ENCODE measurements at regions not wholly inside any gene's neighbourhood (a gene's known extent, or its start where the extent isn't known, plus 50 kb on each side); places are given as distances from the start of the nearest gene placed in this dataset.

DNA sequence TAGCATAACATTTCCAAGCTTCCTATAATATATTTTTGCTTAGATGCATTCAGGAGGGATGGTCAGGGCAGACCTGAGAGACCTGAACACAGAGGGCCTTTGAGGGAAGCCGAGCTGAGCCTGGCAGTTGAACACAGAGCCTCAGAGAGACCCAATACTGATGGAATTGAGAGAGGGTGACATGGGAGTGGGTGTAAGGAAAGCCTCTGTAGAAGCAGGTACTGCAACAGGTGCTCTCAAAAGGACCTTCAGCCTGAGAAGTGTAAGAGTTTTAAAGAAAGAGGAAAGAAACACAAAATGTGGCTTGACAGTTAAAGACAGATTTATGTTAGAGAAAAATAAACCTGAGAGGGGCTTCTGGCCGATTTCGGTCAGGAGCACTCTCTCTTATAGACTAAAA, 73.9 kb upstream of the PGBD5 start:
- TF ChIP-seq, protein P1, sequence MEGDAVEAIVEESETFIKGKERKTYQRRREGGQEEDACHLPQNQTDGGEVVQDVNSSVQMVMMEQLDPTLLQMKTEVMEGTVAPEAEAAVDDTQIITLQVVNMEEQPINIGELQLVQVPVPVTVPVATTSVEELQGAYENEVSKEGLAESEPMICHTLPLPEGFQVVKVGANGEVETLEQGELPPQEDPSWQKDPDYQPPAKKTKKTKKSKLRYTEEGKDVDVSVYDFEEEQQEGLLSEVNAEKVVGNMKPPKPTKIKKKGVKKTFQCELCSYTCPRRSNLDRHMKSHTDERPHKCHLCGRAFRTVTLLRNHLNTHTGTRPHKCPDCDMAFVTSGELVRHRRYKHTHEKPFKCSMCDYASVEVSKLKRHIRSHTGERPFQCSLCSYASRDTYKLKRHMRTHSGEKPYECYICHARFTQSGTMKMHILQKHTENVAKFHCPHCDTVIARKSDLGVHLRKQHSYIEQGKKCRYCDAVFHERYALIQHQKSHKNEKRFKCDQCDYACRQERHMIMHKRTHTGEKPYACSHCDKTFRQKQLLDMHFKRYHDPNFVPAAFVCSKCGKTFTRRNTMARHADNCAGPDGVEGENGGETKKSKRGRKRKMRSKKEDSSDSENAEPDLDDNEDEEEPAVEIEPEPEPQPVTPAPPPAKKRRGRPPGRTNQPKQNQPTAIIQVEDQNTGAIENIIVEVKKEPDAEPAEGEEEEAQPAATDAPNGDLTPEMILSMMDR (IDR thresholded peaks at IDR 0.05 in 8 of 11, conservative IDR thresholded peaks at IDR 0.05 in 3 of 11), result no peak
- TF ChIP-seq POLR2A (IDR thresholded peaks at IDR 0.05), result no peak
- no peak for TF ChIP-seq POLR2AphosphoS5 (IDR thresholded peaks at IDR 0.05)

Measured in spleen (tissue), 7 donors.